Stomach smooth muscle (tissue), 2 donors: ENCODE measurements at regions not wholly inside any gene's neighbourhood (a gene's known extent, or its start where the extent isn't known, plus 50 kb on each side); places are given as distances from the start of the nearest gene placed in this dataset.
"Not testable (repeated sequence)": the region's sequence is repeated elsewhere in the genome, so short reads cannot be mapped to it uniquely, and the experiment has no call there.

Experiments used
- H3K27ac ChIP-seq: one replicate; pipeline ENCODE4 v1.7.0; 2013; ENCODE audit warnings: mild to moderate bottlenecking, low read length, inconsistent platforms
- H3K27me3 ChIP-seq, 2 donors: one replicate each; pipeline ENCODE4 v1.7.0; 2013; ENCODE audit warnings: low read length in 2 of 2; ENCODE audit not compliant: insufficient read depth in 2 of 2, control insufficient read depth in 1 of 2
- H3K36me3 ChIP-seq, 2 donors: one replicate each; pipeline ENCODE4 v1.7.0; 2013; ENCODE audit warnings: low read length in 2 of 2; ENCODE audit not compliant: control insufficient read depth in 2 of 2, insufficient read depth in 2 of 2
- H3K4me1 ChIP-seq: one replicate; pipeline ENCODE4 v1.7.0; 2013; ENCODE audit warnings: low read length; ENCODE audit not compliant: control insufficient read depth, insufficient read depth
- H3K4me3 ChIP-seq, 2 donors: one replicate each; pipeline ENCODE4 v1.7.0; 2013; ENCODE audit warnings: low read length in 2 of 2
- H3K9ac ChIP-seq, 2 donors: one replicate each; pipeline ENCODE4 v1.7.0; 2013; ENCODE audit warnings: low read length in 2 of 2, mild to moderate bottlenecking in 1 of 2
- H3K9me3 ChIP-seq, 2 donors: one replicate each; pipeline ENCODE4 v1.7.0; 2013; ENCODE audit warnings: low read length in 2 of 2; ENCODE audit not compliant: control insufficient read depth in 2 of 2
- donor health status: healthy.
- donor health status: Pancreatic carcinoma.

- Histone ChIP-seq H3K4me3 (no peak overlapping the region), H3K4me1 (no peaks in the 10 kb centered on the region), H3K27ac (no peak overlapping the region), H3K27me3 (no peaks in the 10 kb centered on the region), H3K9me3 (peaks cover 0 to 2% of the 10 kb centered on the region in 2 donors), H3K36me3 (no peaks in the 10 kb centered on the region), H3K9ac (no peak overlapping the region)
These were observed 1271.6 kb downstream of the NSUN3 start for GRCh38 chr3:95334461-95334860.

DNA sequence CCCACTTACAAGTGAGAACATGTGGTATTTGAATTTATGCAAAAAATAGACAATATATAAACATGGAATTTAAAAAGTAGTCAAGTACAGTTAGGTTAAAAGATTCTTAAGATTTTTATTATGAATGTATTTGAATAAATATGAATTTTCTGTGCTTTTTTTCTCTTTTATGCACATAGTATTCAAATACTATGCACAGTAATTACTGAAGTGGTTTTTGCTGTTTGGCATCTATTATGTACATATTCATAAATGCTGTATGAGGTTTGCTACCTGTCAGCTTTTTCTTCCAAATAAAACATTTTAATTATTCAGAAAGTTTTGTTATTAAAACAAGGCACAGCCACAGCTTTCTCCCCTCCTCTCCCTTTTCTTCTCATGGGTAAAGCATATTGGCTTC lies 1272.7 kb downstream of the NSUN3 start:
- H3K36me3 ChIP-seq, result no peaks in the 10 kb centered on the region
- no peak overlapping the region for H3K9ac ChIP-seq
- H3K4me3 ChIP-seq, result no peak overlapping the region
- no peaks in the 10 kb centered on the region for H3K4me1 ChIP-seq
- no peaks in the 10 kb centered on the region for H3K9me3 ChIP-seq
- no peak overlapping the region for H3K27ac ChIP-seq
- H3K27me3 ChIP-seq, result no peaks in the 10 kb centered on the region

GRCh38 chr3:95338446-95338845 lies 1275.6 kb downstream of the NSUN3 start:
- Histone ChIP-seq H3K27ac (no peak overlapping the region), H3K4me1 (no peaks in the 10 kb centered on the region), H3K36me3 (no peaks in the 10 kb centered on the region), H3K9ac (no peak overlapping the region), H3K4me3 (no peak overlapping the region), H3K9me3 (no peaks in the 10 kb centered on the region), H3K27me3 (no peaks in the 10 kb centered on the region)

DNA sequence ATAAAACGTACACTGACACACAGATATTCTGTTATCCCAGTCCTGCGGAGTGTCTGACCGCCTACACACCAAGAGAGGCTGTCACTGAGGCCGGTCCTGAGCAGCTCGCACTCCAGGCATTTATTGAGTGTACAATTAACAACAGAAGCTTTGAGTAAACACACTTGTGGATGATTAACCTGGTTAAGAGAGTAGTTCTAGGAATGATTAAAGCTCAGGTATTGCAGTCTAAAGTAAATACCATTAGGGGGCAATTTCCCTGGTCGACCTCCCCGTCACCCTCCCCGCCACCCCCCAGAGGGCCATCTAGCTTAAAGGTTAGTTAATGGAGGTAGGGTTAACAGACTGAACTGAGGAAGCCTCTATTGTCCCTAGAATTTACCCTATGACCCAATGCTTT lies 1278.5 kb downstream of the NSUN3 start:
- no peaks in the 10 kb centered on the region for H3K4me1 ChIP-seq
- no peaks in the 10 kb centered on the region for H3K9me3 ChIP-seq
- H3K27ac ChIP-seq, result no peak overlapping the region
- no peak overlapping the region for H3K4me3 ChIP-seq
- H3K9ac ChIP-seq, result no peak overlapping the region
- H3K36me3 ChIP-seq, result no peaks in the 10 kb centered on the region
- H3K27me3 ChIP-seq, result no peaks in the 10 kb centered on the region

DNA sequence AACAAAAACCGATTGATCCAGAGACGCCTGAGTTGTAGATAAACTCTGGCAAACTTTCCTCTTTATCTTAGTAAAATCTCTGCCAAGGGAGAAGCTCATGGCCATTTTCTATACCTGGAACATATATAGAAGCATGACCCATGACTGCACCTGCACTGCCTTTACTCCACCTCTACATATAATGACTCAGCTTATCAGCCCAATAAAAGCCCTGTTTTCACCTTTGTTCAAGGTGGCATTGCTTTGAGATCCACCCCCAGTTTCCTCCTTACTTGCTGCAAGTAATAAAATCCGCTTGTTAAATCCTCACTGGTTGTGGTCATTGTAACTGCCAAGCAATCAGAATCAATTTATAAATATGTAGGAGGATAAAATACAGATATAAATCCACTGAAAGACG lies 1280.4 kb downstream of the NSUN3 start:
- H3K27ac ChIP-seq, result no peak overlapping the region
- no peaks in the 10 kb centered on the region for H3K36me3 ChIP-seq
- H3K9me3 ChIP-seq, result no peaks in the 10 kb centered on the region
- H3K9ac ChIP-seq, result no peak overlapping the region
- H3K27me3 ChIP-seq, result no peaks in the 10 kb centered on the region
- no peaks in the 10 kb centered on the region for H3K4me1 ChIP-seq
- H3K4me3 ChIP-seq, result no peak overlapping the region

GRCh38 chr3:95343767-95344166 lies 1280.9 kb downstream of the NSUN3 start:
- Histone ChIP-seq H3K27ac (no peak overlapping the region), H3K9ac (no peak overlapping the region)

DNA sequence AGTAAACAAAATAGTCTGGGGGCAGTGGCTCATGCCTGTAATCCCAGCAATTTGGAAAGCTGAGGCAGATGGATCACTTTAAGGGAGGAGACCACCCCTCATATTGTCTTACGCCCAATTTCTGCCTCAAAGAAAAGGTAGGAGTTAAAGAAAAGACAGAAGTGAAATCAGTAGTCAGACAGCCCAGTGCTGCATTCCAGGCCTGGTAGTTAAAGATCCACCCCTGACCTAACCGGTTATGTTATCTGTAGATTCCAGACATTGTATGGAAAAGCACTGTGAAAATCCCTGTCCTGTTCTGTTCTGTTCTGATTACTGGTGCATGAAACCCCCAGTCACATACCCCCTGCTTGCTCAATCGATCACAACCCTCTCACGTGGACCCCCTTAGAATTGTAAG lies 1285.1 kb downstream of the NSUN3 start:
- H3K27me3 ChIP-seq, H3K4me3 ChIP-seq, H3K4me1 ChIP-seq, H3K9ac ChIP-seq, H3K36me3 ChIP-seq, H3K27ac ChIP-seq, H3K9me3 ChIP-seq: not testable (repeated sequence)

More at GRCh38 chr3:95343767-95344166, 1280.9 kb downstream of the NSUN3 start:
- Histone ChIP-seq H3K36me3 (no peaks in the 10 kb centered on the region), H3K4me3 (no peak overlapping the region), H3K4me1 (no peaks in the 10 kb centered on the region), H3K9me3 (no peaks in the 10 kb centered on the region), H3K27me3 (no peaks in the 10 kb centered on the region)

- Histone ChIP-seq H3K27me3 (no peaks in the 10 kb centered on the region), H3K4me1 (no peaks in the 10 kb centered on the region), H3K36me3 (no peaks in the 10 kb centered on the region), H3K27ac (no peak overlapping the region), H3K9ac (no peak overlapping the region), H3K4me3 (no peak overlapping the region), H3K9me3 (no peaks in the 10 kb centered on the region)
These were observed 1286.0 kb downstream of the NSUN3 start for GRCh38 chr3:95348879-95349278.

DNA sequence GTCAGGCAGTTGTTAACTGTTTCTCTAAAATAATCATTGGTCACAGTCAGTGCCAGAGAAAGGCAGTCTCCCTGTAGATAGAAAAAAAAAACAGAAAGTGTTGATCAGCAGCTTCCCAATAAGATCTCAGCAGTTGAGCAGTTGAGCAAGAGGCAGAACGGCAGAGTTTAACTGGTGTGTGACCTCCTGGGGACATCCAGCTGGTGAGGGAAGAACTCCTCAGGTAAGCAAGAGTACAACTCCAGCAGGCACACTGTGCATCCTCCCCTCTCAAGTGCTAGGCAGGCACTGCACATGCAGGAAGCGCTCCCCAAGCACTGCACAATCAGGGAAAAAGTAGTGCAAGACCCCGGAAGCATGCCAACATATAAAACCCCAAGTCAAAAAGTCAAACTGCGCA lies 1287.2 kb downstream of the NSUN3 start:
- H3K4me3 ChIP-seq, result no peak overlapping the region
- H3K36me3 ChIP-seq, result no peaks in the 10 kb centered on the region
- H3K9me3 ChIP-seq, result no peaks in the 10 kb centered on the region
- no peaks in the 10 kb centered on the region for H3K27me3 ChIP-seq
- H3K27ac ChIP-seq, result no peak overlapping the region
- no peak overlapping the region for H3K9ac ChIP-seq
- no peaks in the 10 kb centered on the region for H3K4me1 ChIP-seq

DNA sequence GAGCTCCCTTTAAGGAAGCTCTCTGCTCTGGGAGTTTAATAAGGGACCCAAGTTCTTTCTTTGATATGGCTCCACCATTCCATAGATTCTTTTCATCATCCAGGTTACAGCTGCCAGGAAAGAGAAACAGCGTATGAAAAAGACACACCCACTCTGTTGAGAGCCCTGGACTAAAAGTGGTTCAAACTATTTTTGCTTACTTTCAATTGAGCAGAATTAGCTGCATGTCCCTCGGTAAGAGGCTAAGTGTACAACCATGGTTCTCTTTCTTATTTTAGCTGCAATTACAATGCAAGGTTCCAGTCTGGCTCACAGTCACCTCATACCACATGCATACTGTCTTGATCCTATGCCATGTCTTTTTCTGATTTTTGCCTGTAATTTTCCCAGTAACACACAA lies 1288.3 kb downstream of the NSUN3 start:
- no peak overlapping the region for H3K9ac ChIP-seq
- no peaks in the 10 kb centered on the region for H3K36me3 ChIP-seq
- no peaks in the 10 kb centered on the region for H3K9me3 ChIP-seq
- no peak overlapping the region for H3K4me3 ChIP-seq
- H3K27me3 ChIP-seq, result no peaks in the 10 kb centered on the region
- no peaks in the 10 kb centered on the region for H3K4me1 ChIP-seq
- H3K27ac ChIP-seq, result no peak overlapping the region

- Histone ChIP-seq H3K27ac (no peak overlapping the region), H3K9ac (no peak overlapping the region), H3K27me3 (no peaks in the 10 kb centered on the region), H3K4me3 (no peak overlapping the region), H3K4me1 (no peaks in the 10 kb centered on the region), H3K36me3 (no peaks in the 10 kb centered on the region), H3K9me3 (no peaks in the 10 kb centered on the region)
These were observed 1289.6 kb downstream of the NSUN3 start for GRCh38 chr3:95352471-95352870.

DNA sequence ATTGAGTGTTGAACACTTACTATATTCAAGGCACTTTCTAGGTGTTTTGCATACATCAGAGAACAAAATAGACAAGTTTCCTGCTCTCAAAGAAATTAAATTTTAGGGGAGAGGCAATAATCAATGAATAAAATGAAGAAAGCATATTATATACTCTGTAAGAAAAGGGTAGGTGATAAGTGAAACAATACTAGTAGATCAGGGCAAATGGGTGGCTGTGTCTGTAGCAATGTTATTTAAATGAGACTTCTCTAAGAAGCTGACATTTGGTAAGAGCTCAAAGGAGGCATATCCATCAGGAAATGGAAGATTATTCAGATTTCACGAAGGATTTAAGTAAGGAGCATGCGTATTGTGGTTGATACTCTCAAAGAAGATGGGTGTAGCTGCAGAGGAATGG lies 1291.6 kb downstream of the NSUN3 start:
- no peaks in the 10 kb centered on the region for H3K36me3 ChIP-seq
- no peaks in the 10 kb centered on the region for H3K4me1 ChIP-seq
- H3K4me3 ChIP-seq, result no peak overlapping the region
- no peaks in the 10 kb centered on the region for H3K27me3 ChIP-seq
- no peaks in the 10 kb centered on the region for H3K9me3 ChIP-seq
- H3K9ac ChIP-seq, result no peak overlapping the region
- no peak overlapping the region for H3K27ac ChIP-seq
